Left ventricle myocardium inferior (tissue), 1 donor: ENCODE measurements at regions not wholly inside any gene's neighbourhood (a gene's known extent, or its start where the extent isn't known, plus 50 kb on each side); places are given as distances from the start of the nearest gene placed in this dataset.

Experiments
- DNase-seq: peaks from one replicate; pipeline ENCODE4 v3.0.0-alpha.2; 2020
- H3K27ac ChIP-seq: fragments of 200-600 bp; replicated peaks from 2 replicates; pipeline ENCODE4 v1.8.0; 2021
- H3K27me3 ChIP-seq: fragments of 200-600 bp; 2 replicates; pipeline ENCODE4 v1.8.0; 2021; ENCODE audit warnings: low read depth
- H3K36me3 ChIP-seq: fragments of 200-600 bp; 2 replicates; pipeline ENCODE4 v1.8.0; 2021
- H3K4me1 ChIP-seq: fragments of 200-600 bp; 2 replicates; pipeline ENCODE4 v1.8.0; 2021
- H3K4me3 ChIP-seq: fragments of 200-600 bp; 2 replicates; pipeline ENCODE4 v1.8.0; 2021; ENCODE audit warnings: mild to moderate bottlenecking, moderate library complexity
- H3K9me3 ChIP-seq: fragments of 200-600 bp; replicated peaks from 2 replicates; pipeline ENCODE4 v1.8.0; 2021
- CTCF ChIP-seq: fragments of 200-600 bp; IDR thresholded peaks from 2 replicates; pipeline ENCODE4 v1.8.0; 2021; ENCODE audit warnings: antibody characterized with exemption, mild to moderate bottlenecking, borderline replicate concordance
- intact Hi-C: fragments of 100-400 bp; cut with micrococcal nuclease; formaldehyde crosslinking; loops from one replicate; pipeline ENCODE4 v1.11.0; 2022
- donor health status: DM: no; HTN: yes; CAD: no; lungs with severe emphysema.

- no peaks in the 10 kb centered on the region for H3K4me1 ChIP-seq
- intact Hi-C loops, result no loop called here
- no peaks in the 10 kb centered on the region for H3K9me3 ChIP-seq
- H3K36me3 ChIP-seq, result no peaks in the 10 kb centered on the region
- H3K27ac ChIP-seq, result no peak overlapping the region
- no peak for TF ChIP-seq CTCF
- H3K4me3 ChIP-seq, result no peak overlapping the region
- no peaks in the 10 kb centered on the region for H3K27me3 ChIP-seq
- DNase-seq, result no peak
These were observed 65.0 kb downstream of the ATXN3L start for GRCh38 chrX:13254870-13255269.

- no peak for TF ChIP-seq CTCF
- Histone ChIP-seq H3K27ac (no peak overlapping the region), H3K4me1 (no peaks in the 10 kb centered on the region), H3K36me3 (no peaks in the 10 kb centered on the region), H3K4me3 (no peak overlapping the region), H3K27me3 (no peaks in the 10 kb centered on the region), H3K9me3 (no peaks in the 10 kb centered on the region)
- intact Hi-C loops, result no loop called here
- DNase-seq, result no peak
These were observed 65.6 kb downstream of the ATXN3L start for GRCh38 chrX:13254076-13254785.

- H3K9me3 ChIP-seq, result no peaks in the 10 kb centered on the region
- no peaks in the 10 kb centered on the region for H3K36me3 ChIP-seq
- no peak overlapping the region for H3K27ac ChIP-seq
- H3K4me1 ChIP-seq, result no peaks in the 10 kb centered on the region
- intact Hi-C loops, result no loop called here
- H3K27me3 ChIP-seq, result no peaks in the 10 kb centered on the region
- no peak for DNase-seq
- no peak overlapping the region for H3K4me3 ChIP-seq
- no peak for TF ChIP-seq CTCF
These were observed 66.6 kb downstream of the ATXN3L start for GRCh38 chrX:13253223-13253622.

- peak overlapping the region; percentile 60 for H3K27ac ChIP-seq
- H3K4me1 ChIP-seq, result no peaks in the 10 kb centered on the region
- H3K4me3 ChIP-seq, result no peak overlapping the region
- H3K36me3 ChIP-seq, result no peaks in the 10 kb centered on the region
- H3K9me3 ChIP-seq, result no peaks in the 10 kb centered on the region
- no peak for DNase-seq
- H3K27me3 ChIP-seq, result no peaks in the 10 kb centered on the region
- intact Hi-C loops, result no loop called here
- TF ChIP-seq CTCF, result no peak
These were observed 67.1 kb downstream of the ATXN3L start for GRCh38 chrX:13252726-13253125.

GRCh38 chrX:13250826-13251580 lies 68.8 kb downstream of the ATXN3L start:
- H3K27me3 ChIP-seq, result no peaks in the 10 kb centered on the region
- H3K4me1 ChIP-seq, result no peaks in the 10 kb centered on the region
- no peaks in the 10 kb centered on the region for H3K36me3 ChIP-seq
- H3K9me3 ChIP-seq, result no peaks in the 10 kb centered on the region
- DNase-seq, result no peak
- peak overlapping the region; percentile 60 for H3K27ac ChIP-seq
- intact Hi-C loops, result no loop called here
- peak overlapping the region; percentile 1 for H3K4me3 ChIP-seq
- TF ChIP-seq CTCF, result no peak
